Fibroblast of the conjunctiva (primary cell): ENCODE measurements at regions not wholly inside any gene's neighbourhood (a gene's known extent, or its start where the extent isn't known, plus 50 kb on each side); places are given as distances from the start of the nearest gene placed in this dataset.
"Not testable (repeated sequence)": the region's sequence is repeated elsewhere in the genome, so short reads cannot be mapped to it uniquely, and the experiment has no call there.

Experiments used
- DNase-seq: peaks from one replicate; pipeline ENCODE4 v3.0.0-alpha.2; 2010; ENCODE audit warnings: low read depth

- no peak for DNase-seq
These were observed 107.8 kb upstream of the BCL6 start for GRCh38 chr3:187852842-187853730.

DNA sequence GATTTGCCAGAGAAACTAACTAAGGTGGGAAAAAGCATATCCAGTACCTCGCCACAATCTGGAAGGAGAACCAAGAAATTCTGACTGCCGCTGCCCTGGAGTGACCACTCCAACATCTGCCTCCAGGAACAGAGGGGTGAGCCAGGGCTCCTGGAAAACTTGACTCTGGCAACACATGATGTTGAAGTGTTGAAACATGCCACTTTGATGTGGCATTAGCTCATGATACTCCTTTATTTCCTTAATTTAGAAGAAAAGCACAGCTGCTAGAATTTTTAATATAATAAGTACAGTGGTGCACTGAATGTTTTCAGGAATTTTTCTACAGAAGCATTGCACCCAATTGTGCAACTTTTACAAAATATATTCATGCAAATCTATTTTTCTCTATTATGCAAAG lies 109.9 kb upstream of the BCL6 start:
- no peak for DNase-seq

DNA sequence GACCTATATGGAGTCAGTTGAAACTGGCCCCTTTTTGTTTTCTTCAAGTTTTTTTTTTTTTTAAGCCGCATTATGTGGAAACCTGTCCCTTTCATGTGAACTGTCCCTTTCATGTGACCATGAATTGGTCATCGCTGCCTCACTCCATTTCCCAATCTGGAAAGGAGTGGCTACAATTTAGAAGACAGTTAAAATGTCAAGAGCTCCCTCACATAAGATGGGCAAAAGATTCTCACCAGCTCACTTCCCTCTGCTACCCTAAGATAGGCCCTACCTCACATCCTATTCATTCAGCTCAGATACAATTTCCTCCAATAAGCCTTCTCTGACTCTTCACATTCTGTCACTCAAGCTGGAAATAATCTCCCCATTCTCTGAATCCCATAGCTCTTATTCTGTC lies 111.3 kb upstream of the BCL6 start:
- no peak for DNase-seq

DNA sequence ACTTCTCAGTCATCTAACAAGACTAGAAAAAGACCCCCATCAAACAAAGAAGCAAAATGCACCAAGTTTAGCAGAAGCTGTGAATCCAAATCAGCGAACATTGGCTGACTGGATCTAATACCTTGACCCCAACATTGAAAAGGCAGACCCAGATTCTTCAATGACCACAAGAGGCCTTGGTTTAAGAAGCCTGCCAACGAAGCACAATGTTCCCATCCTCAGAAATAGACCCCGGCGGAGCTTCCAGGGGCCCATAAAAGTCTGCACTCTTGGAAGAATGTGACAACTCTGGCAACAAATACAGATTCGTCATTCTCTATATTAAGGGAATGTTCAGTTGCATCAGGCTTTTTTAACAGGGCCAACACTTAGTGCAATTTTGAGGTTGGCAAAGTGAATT lies 112.8 kb upstream of the BCL6 start:
- no peak for DNase-seq

DNA sequence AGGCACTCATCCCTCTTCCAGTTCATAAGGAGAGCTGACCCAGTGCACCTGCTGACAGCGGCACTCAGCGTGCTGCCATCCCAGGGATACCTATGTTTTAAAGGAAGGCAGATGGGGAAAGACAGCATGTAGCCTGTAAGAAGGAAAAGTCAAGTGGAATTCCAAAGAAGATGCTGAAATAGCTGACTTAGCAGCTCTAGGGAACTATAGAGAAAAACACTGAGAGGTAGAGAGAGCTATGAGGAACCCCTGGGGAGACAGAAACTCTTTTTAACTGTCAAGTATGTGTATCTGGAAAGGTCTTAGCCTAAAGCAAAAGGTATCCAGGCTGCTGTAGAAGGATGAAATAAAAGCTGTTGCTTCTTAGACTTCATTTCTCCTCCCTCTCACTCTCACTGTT lies 113.4 kb upstream of the BCL6 start:
- DNase-seq: no peak

- DNase-seq: not testable (repeated sequence)
These were observed 117.5 kb upstream of the BCL6 start for GRCh38 chr3:187862701-187863277.

- no peak for DNase-seq
These were observed 125.3 kb upstream of the BCL6 start for GRCh38 chr3:187870360-187871203.

DNA sequence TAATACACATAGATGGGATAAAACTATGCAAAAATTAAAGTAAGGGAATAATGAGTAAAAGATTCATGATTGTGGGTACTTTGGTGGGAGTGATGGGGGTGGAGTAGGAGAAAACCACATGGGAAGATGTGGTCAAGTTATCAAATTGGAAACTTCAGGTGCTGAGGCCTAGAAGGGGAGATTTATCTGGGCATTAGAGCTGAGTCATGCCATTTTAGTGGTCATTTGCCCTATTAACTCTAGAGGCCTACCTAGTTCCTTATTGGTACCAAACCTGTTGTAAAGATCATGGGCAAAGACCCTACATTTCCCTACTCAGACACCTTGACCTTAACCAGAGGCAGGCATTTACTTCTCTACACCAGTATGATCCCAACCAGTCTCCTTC lies 125.9 kb upstream of the BCL6 start:
- DNase-seq: no peak

GRCh38 chr3:187871848-187872247 lies 126.6 kb upstream of the BCL6 start:
- no peak for DNase-seq

- no peak for DNase-seq
These were observed 128.6 kb upstream of the BCL6 start for GRCh38 chr3:187873843-187874242.

GRCh38 chr3:187875863-187876262 lies 130.6 kb upstream of the BCL6 start:
- no peak for DNase-seq

DNA sequence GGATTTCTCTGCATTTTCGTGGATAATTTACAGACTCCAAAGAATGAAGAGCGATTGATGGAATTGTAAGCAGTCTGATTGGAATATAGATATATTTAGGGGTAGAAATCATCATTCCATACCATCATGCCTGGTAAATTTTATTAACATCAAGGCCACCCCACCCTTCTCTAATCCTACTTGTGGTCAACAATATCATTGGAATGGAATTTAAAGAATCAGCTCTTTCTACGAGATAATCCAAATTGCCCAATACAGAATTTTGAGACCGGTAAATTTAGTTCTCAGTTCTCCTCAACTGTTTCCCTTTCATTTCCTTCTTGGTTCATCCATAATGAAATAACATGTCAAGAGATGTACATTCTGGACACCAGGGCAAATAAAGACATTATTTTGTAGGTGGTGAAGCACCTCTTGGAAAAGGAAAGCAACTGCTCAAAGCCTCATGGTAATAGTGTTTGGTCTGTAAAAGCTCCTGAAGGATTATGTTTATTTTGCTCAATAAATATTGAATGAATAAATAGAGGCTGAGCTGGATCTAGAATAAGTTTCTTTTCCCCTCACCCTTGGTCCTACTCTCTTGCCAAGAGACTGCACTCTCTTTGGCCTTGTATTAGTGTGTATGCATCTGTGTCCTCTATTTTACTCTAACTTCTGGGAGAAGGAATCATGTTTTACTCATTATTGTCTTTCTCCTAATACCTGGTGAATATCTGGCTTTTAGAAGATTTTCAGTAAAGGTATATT lies 133.7 kb upstream of the BCL6 start:
- no peak for DNase-seq

DNA sequence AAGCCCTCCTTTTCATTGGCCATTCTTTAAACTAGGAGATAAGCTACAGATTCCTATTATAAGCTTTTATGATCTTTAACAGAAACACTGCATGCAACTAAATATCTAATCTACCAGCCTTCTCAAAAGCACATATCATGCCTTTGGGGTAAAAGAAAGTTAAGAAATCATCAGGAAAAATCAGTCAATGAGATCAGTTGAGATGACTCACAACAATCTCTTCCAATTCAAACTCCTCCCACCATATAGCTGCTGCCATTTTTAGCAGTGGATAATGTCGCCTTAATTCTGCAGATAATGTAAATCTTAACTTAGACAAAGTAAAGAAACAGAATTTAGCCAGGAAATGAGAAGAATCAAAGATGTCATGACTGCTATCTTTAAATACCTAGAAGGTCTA lies 135.2 kb upstream of the BCL6 start:
- no peak for DNase-seq

- no peak for DNase-seq
These were observed 135.6 kb upstream of the BCL6 start for GRCh38 chr3:187880851-187881250.

GRCh38 chr3:187888701-187889100 lies 143.4 kb upstream of the BCL6 start:
- no peak for DNase-seq

DNA sequence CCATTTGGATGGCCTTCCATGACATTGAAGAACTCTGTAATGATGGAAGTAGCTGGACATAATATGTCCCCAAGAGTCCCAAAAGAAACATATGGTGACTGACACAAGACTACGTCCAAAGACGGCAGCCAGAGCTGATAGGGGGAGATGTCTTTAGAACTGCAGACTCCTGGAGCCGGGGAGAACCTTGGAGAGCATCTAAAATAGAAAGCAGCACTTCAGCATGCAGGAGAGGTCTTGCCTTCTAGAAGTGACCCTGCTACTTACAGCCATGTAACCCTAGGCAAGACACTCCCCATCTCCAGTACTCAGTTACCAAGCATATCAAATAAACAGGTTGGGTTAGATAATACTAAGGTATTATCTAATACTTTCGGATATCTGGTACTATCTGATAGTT lies 143.8 kb upstream of the BCL6 start:
- no peak for DNase-seq

- peak; percentile 10 for DNase-seq
These were observed 144.5 kb upstream of the BCL6 start for GRCh38 chr3:187889601-187890404.

DNA sequence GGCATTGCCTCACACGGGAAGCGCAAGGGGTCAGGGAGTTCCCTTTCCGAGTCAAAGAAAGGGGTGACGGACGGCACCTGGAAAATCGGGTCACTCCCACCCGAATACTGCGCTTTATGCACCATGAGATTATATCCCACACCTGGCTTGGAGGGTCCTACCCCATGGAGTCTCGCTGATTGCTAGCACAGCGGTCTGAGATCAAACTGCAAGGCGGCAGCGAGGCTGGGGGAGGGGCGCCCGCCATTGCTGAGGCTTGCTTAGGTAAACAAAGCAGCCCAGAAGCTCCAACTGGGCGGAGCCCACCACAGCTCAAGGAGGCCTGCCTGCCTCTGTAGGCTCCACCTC lies 145.1 kb upstream of the BCL6 start:
- not testable (repeated sequence) for DNase-seq

- DNase-seq: no peak
These were observed 151.4 kb upstream of the BCL6 start for GRCh38 chr3:187896646-187897045.

GRCh38 chr3:187899246-187899645 lies 154.0 kb upstream of the BCL6 start:
- DNase-seq: no peak

GRCh38 chr3:187900993-187901755 lies 155.9 kb upstream of the BCL6 start:
- no peak for DNase-seq
